HepG2 (cell line): ENCODE measurements at regions not wholly inside any gene's neighbourhood (a gene's known extent, or its start where the extent isn't known, plus 50 kb on each side); places are given as distances from the start of the nearest gene placed in this dataset.

Experiments used
- ATAC-seq: fragments of 200-7000 bp; cut with Tn5 transposase; 3 replicates; pipeline ENCODE4 v1.9.1; 2020; ENCODE audit warnings: mild to moderate bottlenecking, moderate library complexity
- BruUV-seq: library from RNA; stranded (reverse); fragments of 400-500 nt; replicated peaks from 2 replicates; lab custom pipeline; 2021; lab: Mats Ljungman, UMichigan
- CTCF ChIA-PET: fragments of 300-600 bp; formaldehyde crosslinking; extraction: SDS; loops from one replicate; lab custom pipeline; 2021; ENCODE audit warnings: low total read pairs, inconsistent platforms, low intra/inter-chr PET ratio; lab: Yijun Ruan, JAX
- POLR2A ChIA-PET: fragments of 350-600 bp; sonication (Branson Sonifier 250); formaldehyde crosslinking; loops from one replicate; lab custom pipeline; 2020; ENCODE audit warnings: antibody characterized with exemption, inconsistent platforms; lab: Yijun Ruan, JAX
- DNase-seq: peaks from one replicate; pipeline ENCODE4 v3.0.0-alpha.2; 2015; ENCODE audit warnings: low spot score
- FAIRE-seq: peaks from 3 replicates; lab custom pipeline; 2011; peaks lifted over from hg19 to GRCh38; lab: Jason Lieb, UNC
- H2AFZ ChIP-seq: one replicate; pipeline ENCODE4 v1.6.1; 2011; ENCODE audit warnings: low read length, inconsistent platforms
- H3K27ac ChIP-seq: fragments of 300-600 bp; 3 replicates; pipeline ENCODE4 v1.8.0; 2011; ENCODE audit warnings: mixed run types, mild to moderate bottlenecking, mixed read lengths, low read length, inconsistent platforms; ENCODE audit not compliant: insufficient read depth; ENCODE audit errors: extremely low read length
- H3K27me3 ChIP-seq, 2 experiments: fragments of 200-600 bp in 1 of 2; 2 replicates in 1 of 2; 3 replicates in 1 of 2; pipeline versions ENCODE4 v1.6.0 to v1.8.0; 2011; ENCODE audit warnings: low read length in 2 of 2, mild to moderate bottlenecking in 2 of 2, moderate library complexity in 2 of 2, inconsistent platforms in 1 of 2; ENCODE audit not compliant: insufficient read depth in 2 of 2, control insufficient read depth in 1 of 2
- H3K36me3 ChIP-seq, 2 experiments: fragments of 200-600 bp in 1 of 2; replicated peaks in 1 of 2; 2 replicates in 1 of 2; 3 replicates in 1 of 2; pipeline versions ENCODE4 v1.5.1 to v1.8.0; 2011; ENCODE audit warnings: low read length in 2 of 2, inconsistent platforms in 1 of 2; ENCODE audit not compliant: insufficient read depth in 2 of 2, control insufficient read depth in 1 of 2
- H3K4me1 ChIP-seq: 2 replicates; pipeline ENCODE4 v1.5.1; 2012; ENCODE audit warnings: low read length, inconsistent platforms; ENCODE audit not compliant: insufficient read depth
- H3K4me2 ChIP-seq: 2 replicates; pipeline ENCODE4 v1.6.0; 2011; ENCODE audit warnings: low read depth, low read length, inconsistent platforms
- H3K4me3 ChIP-seq, 3 experiments: fragments of 200-600 bp in 1 of 3; sonication (generic), shearing (Covaris generic) in 1 of 3; replicated peaks in 1 of 3; 2 replicates each; pipeline ENCODE4 v1.5.1; 2011 to 2016; ENCODE audit warnings: low read length in 3 of 3, inconsistent platforms in 2 of 3, low read depth in 2 of 3, mild to moderate bottlenecking in 2 of 3, control low read depth in 1 of 3, mixed read lengths in 1 of 3; ENCODE audit not compliant: insufficient read depth in 1 of 3
- H3K79me2 ChIP-seq: one replicate; pipeline ENCODE4 v1.6.1; 2011; ENCODE audit warnings: low read length, inconsistent platforms; ENCODE audit not compliant: insufficient read depth
- H3K9ac ChIP-seq: 2 replicates; pipeline ENCODE4 v1.6.0; 2011; ENCODE audit warnings: mild to moderate bottlenecking, low read depth, low read length, inconsistent platforms; ENCODE audit not compliant: insufficient read depth
- H3K9me3 ChIP-seq: 2 replicates; pipeline ENCODE4 v1.5.1; 2012; ENCODE audit warnings: mild to moderate bottlenecking, low read length
- H4K20me1 ChIP-seq: 2 replicates; pipeline ENCODE4 v1.6.0; 2011; ENCODE audit warnings: inconsistent platforms, mild to moderate bottlenecking, low read length, moderate library complexity; ENCODE audit not compliant: insufficient read depth
- CHD4 ChIP-seq: fragments of 200-600 bp; sonication (generic); IDR thresholded peaks from 2 replicates; pipeline ENCODE4 v1.7.0; 2017; ENCODE audit warnings: mild to moderate bottlenecking, low read length, borderline replicate concordance
- KLF11 ChIP-seq: IDR thresholded peaks from 2 replicates; pipeline ENCODE4 v1.6.1; 2016; ENCODE audit warnings: missing compliant biosample characterization
- MEIS1 ChIP-seq: sonication (generic); formaldehyde crosslinking; IDR thresholded peaks from 2 replicates; pipeline ENCODE4 v1.9.0; 2021; ENCODE audit warnings: mild to moderate bottlenecking, missing genetic modification reagents, moderate library complexity, borderline replicate concordance
- MTF2 ChIP-seq: sonication (generic); formaldehyde crosslinking; IDR thresholded peaks from 2 replicates; pipeline ENCODE4 v1.5.0; 2020; ENCODE audit warnings: missing genetic modification reagents, borderline replicate concordance
- RAD21 ChIP-seq: fragments of 450-650 bp; formaldehyde crosslinking; IDR thresholded peaks from 2 replicates; pipeline ENCODE4 v1.5.0; 2020; ENCODE audit warnings: mild to moderate bottlenecking
- RARG ChIP-seq: sonication (generic); formaldehyde crosslinking; IDR thresholded peaks from 2 replicates; pipeline ENCODE4 v1.4.0; 2020; ENCODE audit warnings: low read depth, mild to moderate bottlenecking, missing genetic modification reagents
- RFX5 ChIP-seq: IDR thresholded peaks from 2 replicates; pipeline ENCODE4 v1.6.1; 2011; ENCODE audit warnings: low read depth, low read length, improper control_type of control experiment
- SALL1 ChIP-seq: sonication (generic); formaldehyde crosslinking; IDR thresholded peaks from 2 replicates; pipeline ENCODE4 v1.8.0; 2022; ENCODE audit warnings: mild to moderate bottlenecking, missing genetic modification reagents
- SOX5 ChIP-seq: IDR thresholded peaks from 2 replicates; pipeline ENCODE4 v1.6.1; 2016; ENCODE audit warnings: borderline replicate concordance
- ZC3H13 ChIP-seq: sonication (generic); formaldehyde crosslinking; IDR thresholded peaks from 2 replicates; pipeline ENCODE4 v1.8.1; 2023; ENCODE audit warnings: mild to moderate bottlenecking, missing genetic modification reagents, moderate library complexity
- ZNF12 ChIP-seq: sonication (generic); formaldehyde crosslinking; IDR thresholded peaks from 2 replicates; pipeline ENCODE4 v1.5.0; 2020; ENCODE audit warnings: missing genetic modification reagents
- ZNF20 ChIP-seq: sonication (generic); formaldehyde crosslinking; IDR thresholded peaks from 2 replicates; pipeline ENCODE4 v1.4.0; 2020; ENCODE audit warnings: mild to moderate bottlenecking, moderate library complexity, missing genetic modification reagents
- ZNF543 ChIP-seq: sonication (generic); formaldehyde crosslinking; IDR thresholded peaks from 2 replicates; pipeline ENCODE4 v1.4.0; 2020; ENCODE audit warnings: mild to moderate bottlenecking, missing genetic modification reagents
- WGBS: methylation state at CpG from one replicate; pipeline ENCODE4 v1.1.6; 2017; ENCODE audit warnings: low lambda C conversion rate; 5-methylcytosine and 5-hydroxymethylcytosine counted together
- in situ Hi-C: cut with HindIII; loops from 2 replicates; pipeline ENCODE4 v1.10.0; 2017; ENCODE audit warnings: low pct_unique_long_range_greater_than_20kb; ENCODE audit not compliant: extremely low pct_ligation_motif_present
- intact Hi-C: fragments of 100-400 bp; cut with micrococcal nuclease; formaldehyde crosslinking; loops from one replicate; pipeline ENCODE4 v1.10.0; 2022; ENCODE audit not compliant: unreplicated experiment
- TF ChIP-seq, protein P1 (sequence below): sonication (generic); formaldehyde crosslinking; IDR thresholded peaks from 2 replicates; pipeline ENCODE4 v1.4.0; 2020; ENCODE audit warnings: mild to moderate bottlenecking, missing genetic modification reagents
- TF ChIP-seq, protein P2 (sequence below): sonication (generic); formaldehyde crosslinking; IDR thresholded peaks from 2 replicates; pipeline ENCODE4 v1.4.0; 2020; ENCODE audit warnings: missing genetic modification reagents

DNA sequence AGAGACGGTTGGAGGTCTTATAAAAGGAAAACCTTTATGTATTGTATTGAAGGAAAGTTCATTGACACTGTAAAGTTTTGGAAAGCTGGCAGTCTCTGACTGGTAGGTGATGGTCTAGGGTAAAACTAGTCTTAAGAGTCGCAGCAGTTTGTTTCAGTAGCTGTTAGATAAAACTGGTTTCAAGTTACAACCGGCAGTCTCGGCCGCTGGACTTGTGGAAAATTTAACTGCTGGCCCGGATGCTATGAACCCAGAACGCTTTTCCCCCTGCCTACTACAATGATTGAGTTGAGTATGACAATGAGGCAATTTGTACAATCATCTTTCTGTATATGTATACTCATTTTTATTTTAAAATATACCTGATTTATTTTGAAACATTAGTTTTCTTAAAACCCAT is 1426.9 kb downstream of the AACS start (continued):
- TF ChIP-seq KLF11 (CRISPR knock-in tag) (no peak), RARG (CRISPR knock-in tag) (no peak), RAD21 (CRISPR knock-in tag) (no peak)

DNA sequence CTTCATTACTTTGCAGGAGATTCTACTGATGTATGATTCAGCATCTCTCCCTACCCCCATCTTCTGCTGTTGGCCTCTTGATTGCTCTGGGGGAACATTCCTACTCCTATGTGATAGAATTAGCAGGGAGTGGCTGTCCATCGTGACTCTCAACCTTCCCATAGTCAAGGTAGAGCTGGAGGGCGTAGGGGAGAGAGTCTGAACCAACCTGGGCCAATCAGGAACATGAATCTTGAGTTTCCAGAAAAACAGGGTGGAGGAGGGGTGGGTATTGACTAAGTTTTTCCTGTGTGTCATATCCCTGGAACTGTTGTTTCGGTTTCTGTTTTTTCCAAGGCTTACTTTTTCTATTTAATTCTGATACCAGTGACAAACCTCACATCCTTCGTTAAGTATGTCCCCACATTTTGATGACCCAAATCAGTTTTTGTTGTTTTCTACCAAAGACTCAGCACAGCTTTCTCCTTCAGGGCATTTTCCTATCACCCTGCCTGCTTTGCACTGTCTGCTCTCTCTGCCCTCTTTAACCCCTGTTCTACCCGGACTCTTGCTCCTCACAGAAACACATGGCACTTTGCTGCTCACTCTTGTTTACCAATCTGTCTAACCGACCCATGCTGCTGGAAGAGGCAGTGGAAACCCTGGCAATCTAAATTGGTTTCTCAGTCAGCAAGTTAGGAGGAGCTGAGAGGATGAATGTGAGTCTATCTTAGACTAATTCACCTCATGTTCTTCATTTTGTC is 1428.3 kb downstream of the AACS start:
- POLR2A ChIA-PET, result no interaction called here
- no peak for TF ChIP-seq SOX5 (CRISPR knock-in tag)
- TF ChIP-seq ZC3H13 (CRISPR knock-in tag), result no peak
- TF ChIP-seq ZNF20 (CRISPR knock-in tag), result no peak
- no peak for TF ChIP-seq ZNF543 (CRISPR knock-in tag)
- TF ChIP-seq, protein P1, sequence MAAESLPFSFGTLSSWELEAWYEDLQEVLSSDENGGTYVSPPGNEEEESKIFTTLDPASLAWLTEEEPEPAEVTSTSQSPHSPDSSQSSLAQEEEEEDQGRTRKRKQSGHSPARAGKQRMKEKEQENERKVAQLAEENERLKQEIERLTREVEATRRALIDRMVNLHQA, result no peak
- no peak for TF ChIP-seq SALL1 (CRISPR knock-in tag)
- no peak for TF ChIP-seq MTF2 (CRISPR knock-in tag)
- TF ChIP-seq, protein P2, sequence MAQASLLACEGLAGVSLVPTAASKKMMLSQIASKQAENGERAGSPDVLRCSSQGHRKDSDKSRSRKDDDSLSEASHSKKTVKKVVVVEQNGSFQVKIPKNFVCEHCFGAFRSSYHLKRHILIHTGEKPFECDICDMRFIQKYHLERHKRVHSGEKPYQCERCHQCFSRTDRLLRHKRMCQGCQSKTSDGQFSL (CRISPR knock-in tag), result no peak
- TF ChIP-seq ZNF12, result no peak
- TF ChIP-seq MEIS1, result no peak
- no peak for TF ChIP-seq CHD4
- TF ChIP-seq RFX5, result no peak
- ATAC-seq, result no peak
- Histone ChIP-seq H3K4me3 (no peak overlapping the region), H3K4me2 (no peak overlapping the region), H3K9me3 (peaks cover 90% of the 10 kb centered on the region), H3K79me2 (no peaks in the 10 kb centered on the region), H4K20me1 (no peaks in the 10 kb centered on the region), H3K9ac (no peak overlapping the region), H3K27ac (no peak overlapping the region), H3K27me3 (no peaks in the 10 kb centered on the region), H3K4me1 (no peaks in the 10 kb centered on the region), H3K36me3 (no peaks in the 10 kb centered on the region), H2AFZ (no peak overlapping the region)
- intact Hi-C loops (no loop called here), in situ Hi-C loops (no loop called here)
- DNase-seq, result no peak
- CTCF ChIA-PET, result no interaction called here
- no TSS peak for BruUV-seq
- no peak for FAIRE-seq
- 3% methylated on average over 6 of the region's 6 CpGs for WGBS
